ENCODE measurements at regions not wholly inside any gene's neighbourhood (a gene's known extent, or its start where the extent isn't known, plus 50 kb on each side); places are given as distances from the start of the nearest gene placed in this dataset.

- no peak for TF ChIP-seq SPI1 (IDR thresholded peaks at IDR 0.05; ENCODE audit: low read depth, low read length)
- TF ChIP-seq POU2F2 (IDR thresholded peaks at IDR 0.05; ENCODE audit: low read depth, low read length) = no peak
- TF ChIP-seq PAX5 (IDR thresholded peaks at IDR 0.05; ENCODE audit: insufficient read depth, low read length, severe bottlenecking) = no peak
- TF ChIP-seq POLR2A (IDR thresholded peaks at IDR 0.05; ENCODE audit: low read depth, low read length) = no peak
- no peak for TF ChIP-seq POLR2AphosphoS5 (IDR thresholded peaks at IDR 0.05; ENCODE audit: low read depth, low read length)
- TF ChIP-seq TAF1 (IDR thresholded peaks at IDR 0.05; ENCODE audit: low read depth, low read length) = no peak
- no peak for DNase-seq (ENCODE audit: insufficient read length, low spot score)
- no peak for FAIRE-seq
These were observed 90.8 kb downstream of the METTL4 start for GRCh38 chr18:2480536-2480935.

- TF ChIP-seq POLR2A (IDR thresholded peaks at IDR 0.05; ENCODE audit: low read depth, low read length) (no peak), POLR2AphosphoS5 (IDR thresholded peaks at IDR 0.05; ENCODE audit: low read depth, low read length) (no peak), SPI1 (IDR thresholded peaks at IDR 0.05; ENCODE audit: low read depth, low read length) (no peak), TAF1 (IDR thresholded peaks at IDR 0.05; ENCODE audit: low read depth, low read length) (no peak), PAX5 (IDR thresholded peaks at IDR 0.05; ENCODE audit: insufficient read depth, low read length, severe bottlenecking) (no peak), POU2F2 (IDR thresholded peaks at IDR 0.05; ENCODE audit: low read depth, low read length) (no peak)
- FAIRE-seq (no peak), DNase-seq (ENCODE audit: insufficient read length, low spot score) (no peak)
These were observed 88.4 kb downstream of the METTL4 start for GRCh38 chr18:2482706-2483475.

- no peak for TF ChIP-seq TAF1 (IDR thresholded peaks at IDR 0.05; ENCODE audit: low read depth, low read length)
- no peak for TF ChIP-seq PAX5 (IDR thresholded peaks at IDR 0.05; ENCODE audit: insufficient read depth, low read length, severe bottlenecking)
- TF ChIP-seq POLR2A (IDR thresholded peaks at IDR 0.05; ENCODE audit: low read depth, low read length) = no peak
- DNase-seq (ENCODE audit: insufficient read length, low spot score) = no peak
- FAIRE-seq = no peak
These were observed 85.3 kb downstream of the METTL4 start for GRCh38 chr18:2485983-2486382.

GRCh38 chr18:2486426-2486825 is 84.9 kb downstream of the METTL4 start:
- no peak for FAIRE-seq

More at GRCh38 chr18:2486426-2486825, 84.9 kb downstream of the METTL4 start:
- TF ChIP-seq POU2F2 (IDR thresholded peaks at IDR 0.05; ENCODE audit: low read depth, low read length) (no peak), POLR2AphosphoS5 (IDR thresholded peaks at IDR 0.05; ENCODE audit: low read depth, low read length) (no peak), PAX5 (IDR thresholded peaks at IDR 0.05; ENCODE audit: insufficient read depth, low read length, severe bottlenecking) (no peak), POLR2A (IDR thresholded peaks at IDR 0.05; ENCODE audit: low read depth, low read length) (no peak), TAF1 (IDR thresholded peaks at IDR 0.05; ENCODE audit: low read depth, low read length) (no peak), SPI1 (IDR thresholded peaks at IDR 0.05; ENCODE audit: low read depth, low read length) (no peak)
- DNase-seq (ENCODE audit: insufficient read length, low spot score) = no peak

Measured in GM12891 (cell line).